OCI-LY7 (cell line): ENCODE measurements at regions not wholly inside any gene's neighbourhood (a gene's known extent, or its start where the extent isn't known, plus 50 kb on each side); places are given as distances from the start of the nearest gene placed in this dataset.

Experiments
- CTCF ChIP-seq: fragments of 200-600 bp; sonication (generic); conservative IDR thresholded peaks from 2 replicates; pipeline ENCODE4 v1.5.1; 2014; ENCODE audit warnings: mild to moderate bottlenecking, antibody characterized with exemption, low read length, moderate library complexity, mixed read lengths
- EZH2phosphoT487 ChIP-seq: fragments of 200-600 bp; sonication (generic); IDR thresholded peaks from 2 replicates; pipeline ENCODE4 v1.6.1; 2018; ENCODE audit warnings: low read depth, borderline replicate concordance, mild to moderate bottlenecking, mixed run types, antibody characterized with exemption, low read length, moderate library complexity, mixed read lengths

- TF ChIP-seq CTCF, result no peak
- TF ChIP-seq EZH2phosphoT487, result no peak
Measured at GRCh38 chr2:145095641-145096435, 575.9 kb upstream of the ZEB2 start.
